SJSA1 (cell line): ENCODE measurements at regions not wholly inside any gene's neighbourhood (a gene's known extent, or its start where the extent isn't known, plus 50 kb on each side); places are given as distances from the start of the nearest gene placed in this dataset.

Source experiments
- DNase-seq, 2 experiments: peaks; one replicate each; pipeline ENCODE4 v3.0.0-alpha.2; 2015 to 2020; ENCODE audit warnings: low spot score in 2 of 2, low read depth in 1 of 2
- H3K27ac ChIP-seq: fragments of 250-450 bp; sonication (Bioruptor Pico); 2 replicates; pipeline ENCODE4 v1.5.1; 2020; ENCODE audit warnings: mild to moderate bottlenecking, moderate library complexity
- H3K27me3 ChIP-seq: fragments of 250-450 bp; sonication (Bioruptor Pico); replicated peaks from 2 replicates; pipeline ENCODE4 v1.5.1; 2020; ENCODE audit warnings: mild to moderate bottlenecking, moderate library complexity
- H3K36me3 ChIP-seq: fragments of 250-450 bp; sonication (Bioruptor Pico); 2 replicates; pipeline ENCODE4 v1.5.1; 2020; ENCODE audit warnings: mild to moderate bottlenecking
- H3K4me1 ChIP-seq: fragments of 250-450 bp; sonication (Bioruptor Pico); replicated peaks from 2 replicates; pipeline ENCODE4 v1.6.1; 2021; ENCODE audit warnings: mild to moderate bottlenecking
- H3K4me3 ChIP-seq: fragments of 250-450 bp; sonication (Bioruptor Pico); 2 replicates; pipeline ENCODE4 v1.5.1; 2020; ENCODE audit warnings: mild to moderate bottlenecking
- H3K9me3 ChIP-seq: fragments of 250-450 bp; sonication (Bioruptor Pico); replicated peaks from 2 replicates; pipeline ENCODE4 v1.5.1; 2020; ENCODE audit warnings: mild to moderate bottlenecking

DNA sequence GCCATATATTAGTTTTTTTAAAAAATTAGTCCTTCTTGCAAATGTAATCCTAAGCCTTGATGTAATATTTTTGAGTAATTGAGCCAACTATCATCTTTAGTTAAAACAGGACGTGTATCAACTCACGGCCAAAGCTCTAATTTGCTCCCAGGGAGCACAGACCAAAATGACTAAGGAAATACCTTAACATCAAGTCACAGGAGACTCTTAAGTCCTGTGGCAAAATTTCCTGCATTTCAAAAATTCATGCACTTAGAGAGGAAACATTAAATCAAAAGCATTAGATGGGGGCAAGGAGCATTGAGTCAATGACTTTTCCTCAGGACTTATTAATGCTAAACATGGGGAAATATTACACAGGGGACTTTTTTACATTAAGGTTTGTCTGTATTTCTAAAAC, 276.0 kb downstream of the MFSD1 start:
- Histone ChIP-seq H3K4me1 (no peaks in the 10 kb centered on the region), H3K27me3 (peaks cover 5% of the 10 kb centered on the region; the same call in 1 of the 2 replicates), H3K9me3 (no peaks in the 10 kb centered on the region), H3K36me3 (no peaks in the 10 kb centered on the region), H3K4me3 (no peak overlapping the region), H3K27ac (no peak overlapping the region)
- no peak for DNase-seq

DNA sequence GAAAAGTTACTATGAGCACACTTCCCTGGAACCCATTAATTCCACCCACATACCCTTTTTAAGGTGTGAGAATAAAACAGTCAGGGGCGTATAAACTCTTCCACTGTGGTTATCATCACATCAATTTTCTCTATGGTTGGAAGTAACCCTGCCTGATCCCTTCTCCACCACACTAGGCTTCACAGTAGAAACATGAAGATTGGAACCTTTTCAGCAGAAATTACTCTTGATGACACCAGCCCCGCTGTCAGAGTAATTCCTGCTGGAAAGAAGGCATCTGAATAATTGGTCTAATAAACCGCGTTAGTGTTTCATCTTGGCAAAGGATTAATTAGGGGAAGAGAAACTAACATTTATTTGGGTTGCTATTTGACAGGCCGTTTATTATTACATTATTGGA, 278.4 kb downstream of the MFSD1 start:
- H3K27me3 ChIP-seq: peaks cover 5% of the 10 kb centered on the region; the same call in 1 of the 2 replicates
- no peaks in the 10 kb centered on the region for H3K9me3 ChIP-seq
- H3K4me1 ChIP-seq: no peaks in the 10 kb centered on the region
- H3K4me3 ChIP-seq: no peak overlapping the region
- H3K36me3 ChIP-seq: no peaks in the 10 kb centered on the region
- DNase-seq: no peak
- H3K27ac ChIP-seq: no peak overlapping the region

DNA sequence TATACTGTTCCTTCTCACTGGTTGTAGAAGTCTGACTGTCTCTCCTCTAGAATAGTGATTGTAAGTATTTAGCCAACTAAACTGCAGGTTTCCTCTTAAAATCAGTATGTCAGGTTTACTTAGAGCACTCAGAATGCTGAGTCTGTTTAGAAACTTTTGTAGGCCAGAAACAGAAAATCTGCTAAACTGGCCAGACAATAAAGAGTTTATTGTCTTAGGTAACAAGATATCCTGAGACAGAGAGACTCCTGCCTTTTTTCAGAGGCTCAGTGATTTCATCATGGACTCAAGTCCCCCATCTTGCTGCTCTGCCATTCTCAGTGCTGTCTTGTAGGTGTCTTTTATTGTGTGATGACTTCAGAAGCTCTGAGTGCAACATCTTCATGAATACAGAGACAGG, 279.0 kb downstream of the MFSD1 start:
- Histone ChIP-seq H3K4me3 (no peak overlapping the region), H3K27me3 (peaks cover 5% of the 10 kb centered on the region; the same call in 1 of the 2 replicates), H3K9me3 (no peaks in the 10 kb centered on the region), H3K36me3 (no peaks in the 10 kb centered on the region), H3K4me1 (no peaks in the 10 kb centered on the region), H3K27ac (no peak overlapping the region)
- DNase-seq: no peak

DNA sequence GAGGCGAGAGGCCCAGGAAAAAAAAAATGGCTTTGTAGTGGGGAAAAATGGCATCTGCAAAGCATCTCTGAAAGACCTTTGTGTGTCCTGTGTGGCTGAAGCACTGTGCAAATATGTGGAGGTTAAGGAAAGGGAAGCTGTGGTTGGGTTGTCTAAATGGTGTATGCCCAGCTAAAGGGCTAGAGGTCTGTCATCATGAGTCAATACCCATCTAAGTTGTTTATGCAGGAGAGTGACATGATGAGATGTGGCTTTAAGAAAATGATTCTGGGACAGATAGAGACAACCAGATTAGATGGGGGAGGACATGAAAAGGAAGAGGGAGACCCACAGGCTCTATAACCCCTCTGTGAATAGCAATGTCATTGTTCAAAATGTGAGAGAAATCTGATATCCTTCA, 280.7 kb downstream of the MFSD1 start:
- Histone ChIP-seq H3K9me3 (no peaks in the 10 kb centered on the region), H3K4me3 (no peak overlapping the region), H3K4me1 (no peaks in the 10 kb centered on the region), H3K36me3 (no peaks in the 10 kb centered on the region), H3K27me3 (peaks cover 5% of the 10 kb centered on the region; the same call in 1 of the 2 replicates), H3K27ac (no peak overlapping the region)
- no peak for DNase-seq

DNA sequence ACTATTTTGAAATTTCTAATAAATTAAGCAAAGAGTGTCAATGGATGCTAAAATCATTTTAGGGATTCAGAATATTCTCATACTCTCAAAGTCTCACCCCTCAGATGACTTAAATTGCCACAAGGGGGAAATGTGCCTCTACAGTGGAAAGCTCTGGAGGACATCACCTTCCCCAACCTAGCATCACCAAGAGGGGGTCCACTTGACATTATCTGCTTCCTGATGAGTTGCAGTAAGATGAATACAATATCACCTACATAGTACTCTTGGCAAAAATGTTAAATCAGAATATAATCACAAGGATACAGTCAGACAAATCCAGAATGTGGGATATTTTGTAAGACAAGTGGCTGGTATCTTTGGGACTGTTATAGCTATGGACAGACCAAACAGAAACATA, 290.1 kb downstream of the MFSD1 start:
- Histone ChIP-seq H3K27ac (no peak overlapping the region), H3K9me3 (no peaks in the 10 kb centered on the region), H3K4me3 (no peak overlapping the region), H3K27me3 (no peaks in the 10 kb centered on the region), H3K36me3 (no peaks in the 10 kb centered on the region), H3K4me1 (no peaks in the 10 kb centered on the region)
- no peak for DNase-seq

DNA sequence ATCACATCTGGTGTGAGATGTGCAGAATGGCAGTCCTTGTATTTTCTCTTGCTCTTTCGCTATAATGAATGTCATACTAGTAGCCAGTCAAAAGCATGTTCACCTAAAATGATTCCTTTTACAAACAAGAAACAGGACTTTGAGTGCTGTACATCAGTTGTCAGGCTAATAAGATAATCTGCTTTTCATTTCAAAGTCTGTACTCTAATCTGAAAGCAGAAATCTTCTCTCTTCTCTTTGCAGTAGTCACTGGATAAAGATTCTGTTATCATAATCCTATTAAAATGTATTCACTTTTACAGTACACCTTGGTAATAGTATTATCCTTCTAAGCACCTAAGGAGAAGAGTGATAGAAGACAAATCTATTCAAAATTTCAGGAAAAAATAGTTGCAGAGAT, 300.1 kb downstream of the MFSD1 start:
- no peak overlapping the region for H3K4me3 ChIP-seq
- no peaks in the 10 kb centered on the region for H3K9me3 ChIP-seq
- no peaks in the 10 kb centered on the region for H3K27me3 ChIP-seq
- H3K36me3 ChIP-seq: no peaks in the 10 kb centered on the region
- H3K4me1 ChIP-seq: no peaks in the 10 kb centered on the region
- DNase-seq: no peak
- H3K27ac ChIP-seq: no peak overlapping the region

DNA sequence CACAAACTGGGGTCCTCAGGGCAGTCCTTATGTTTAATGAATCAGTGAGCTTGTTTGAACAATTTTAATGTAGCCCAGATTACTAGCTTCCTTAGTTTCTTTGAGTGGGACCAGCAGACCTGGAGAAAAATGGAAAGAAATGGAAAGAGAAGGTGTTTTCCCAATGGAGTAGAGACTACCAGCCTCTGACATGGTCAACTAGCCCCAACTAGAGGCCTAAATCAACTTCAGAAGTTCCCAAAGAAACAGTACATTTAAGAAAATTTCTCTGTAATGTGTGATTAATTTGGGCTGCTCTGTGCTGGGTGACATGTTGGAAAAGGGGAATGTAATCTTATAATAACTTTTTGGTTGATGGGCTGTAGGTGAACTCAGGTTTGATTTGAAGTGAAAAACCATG, 310.9 kb downstream of the MFSD1 start:
- no peaks in the 10 kb centered on the region for H3K36me3 ChIP-seq

DNA sequence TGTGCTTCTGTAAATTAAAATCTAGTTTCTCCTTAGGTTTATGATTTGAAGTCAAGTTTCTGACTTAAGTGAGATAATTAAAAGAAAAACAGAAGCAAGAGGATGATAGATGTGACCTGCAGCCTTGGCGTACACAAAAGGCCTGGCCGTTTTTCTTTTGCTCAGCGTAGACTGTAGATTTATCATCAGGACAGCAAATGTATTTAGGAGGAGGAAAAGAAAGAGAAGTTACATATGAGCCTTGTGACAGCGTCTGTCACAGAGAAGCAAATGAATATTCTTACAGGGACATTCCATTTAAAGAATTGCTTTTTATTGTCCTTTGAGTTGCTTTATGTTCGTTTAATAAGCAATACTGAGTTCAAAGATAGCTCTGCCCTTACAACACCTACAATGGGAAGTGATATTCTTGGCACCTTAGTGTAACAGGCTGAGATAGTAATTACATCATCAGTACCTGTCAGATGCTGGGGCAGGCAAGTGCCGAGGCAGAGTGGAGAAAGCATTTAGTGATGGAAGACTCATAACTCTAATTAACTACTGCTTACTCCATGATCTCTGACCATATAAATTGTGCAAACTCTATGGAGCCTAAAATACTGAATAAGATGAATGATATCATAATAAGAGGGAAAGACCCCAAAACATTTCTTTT, 311.5 kb downstream of the MFSD1 start:
- DNase-seq: no peak
- no peaks in the 10 kb centered on the region for H3K4me1 ChIP-seq
- H3K36me3 ChIP-seq: no peaks in the 10 kb centered on the region
- no peak overlapping the region for H3K4me3 ChIP-seq
- H3K9me3 ChIP-seq: no peaks in the 10 kb centered on the region
- H3K27ac ChIP-seq: no peak overlapping the region
- H3K27me3 ChIP-seq: peaks cover 11% of the 10 kb centered on the region

More for the DNA sequence above, 310.9 kb downstream of the MFSD1 start:
- H3K9me3 ChIP-seq: no peaks in the 10 kb centered on the region
- H3K4me1 ChIP-seq: no peaks in the 10 kb centered on the region
- no peak for DNase-seq
- H3K27me3 ChIP-seq: peaks cover 8% of the 10 kb centered on the region
- no peak overlapping the region for H3K4me3 ChIP-seq
- no peak overlapping the region for H3K27ac ChIP-seq

DNA sequence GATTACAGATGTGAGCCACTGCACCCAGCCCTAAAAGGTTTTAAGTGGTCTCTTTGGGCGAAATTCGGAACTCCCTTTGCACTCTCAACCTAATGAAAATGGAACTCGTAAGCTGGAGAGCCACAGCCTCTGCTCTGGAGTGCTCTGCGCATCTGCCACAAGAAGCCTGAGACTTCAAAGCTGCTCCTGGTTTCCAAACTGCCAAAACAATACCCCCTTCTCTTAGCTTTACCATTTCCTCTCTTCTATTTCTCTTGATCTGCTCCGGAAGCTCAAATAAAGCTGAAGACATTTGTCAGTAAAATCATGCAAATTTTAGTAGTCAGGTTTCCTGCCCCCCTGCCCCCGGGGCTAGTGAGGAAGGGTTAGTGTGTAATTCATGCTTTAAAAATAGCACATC, 312.7 kb downstream of the MFSD1 start:
- DNase-seq: no peak
- Histone ChIP-seq H3K27ac (no peak overlapping the region), H3K4me1 (no peaks in the 10 kb centered on the region), H3K27me3 (peaks cover 18% of the 10 kb centered on the region), H3K9me3 (no peaks in the 10 kb centered on the region), H3K36me3 (no peaks in the 10 kb centered on the region), H3K4me3 (no peak overlapping the region)

DNA sequence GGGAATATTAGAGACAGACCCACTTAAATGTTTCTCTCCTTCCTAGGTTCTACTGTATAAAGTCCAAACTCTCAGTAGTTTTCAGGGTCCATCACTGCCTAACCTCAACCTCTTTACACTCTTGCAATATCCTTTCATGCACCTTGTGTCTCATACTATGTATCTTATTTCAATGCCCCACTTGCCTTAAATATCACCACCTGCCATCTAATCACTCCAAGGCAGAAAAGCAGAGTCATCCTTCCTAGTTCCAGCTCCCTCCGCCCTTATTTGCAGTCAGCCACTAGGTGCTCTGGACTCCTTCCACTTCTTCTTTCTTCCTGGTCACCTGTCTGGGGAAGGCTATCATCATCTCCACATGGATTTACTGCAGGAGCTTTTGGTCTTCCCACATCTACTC, 322.0 kb downstream of the MFSD1 start:
- Histone ChIP-seq H3K36me3 (no peaks in the 10 kb centered on the region), H3K27ac (no peak overlapping the region), H3K4me1 (no peaks in the 10 kb centered on the region), H3K9me3 (no peaks in the 10 kb centered on the region), H3K27me3 (peaks cover 3% of the 10 kb centered on the region; the same call in 1 of the 2 replicates), H3K4me3 (no peak overlapping the region)
- DNase-seq: no peak

DNA sequence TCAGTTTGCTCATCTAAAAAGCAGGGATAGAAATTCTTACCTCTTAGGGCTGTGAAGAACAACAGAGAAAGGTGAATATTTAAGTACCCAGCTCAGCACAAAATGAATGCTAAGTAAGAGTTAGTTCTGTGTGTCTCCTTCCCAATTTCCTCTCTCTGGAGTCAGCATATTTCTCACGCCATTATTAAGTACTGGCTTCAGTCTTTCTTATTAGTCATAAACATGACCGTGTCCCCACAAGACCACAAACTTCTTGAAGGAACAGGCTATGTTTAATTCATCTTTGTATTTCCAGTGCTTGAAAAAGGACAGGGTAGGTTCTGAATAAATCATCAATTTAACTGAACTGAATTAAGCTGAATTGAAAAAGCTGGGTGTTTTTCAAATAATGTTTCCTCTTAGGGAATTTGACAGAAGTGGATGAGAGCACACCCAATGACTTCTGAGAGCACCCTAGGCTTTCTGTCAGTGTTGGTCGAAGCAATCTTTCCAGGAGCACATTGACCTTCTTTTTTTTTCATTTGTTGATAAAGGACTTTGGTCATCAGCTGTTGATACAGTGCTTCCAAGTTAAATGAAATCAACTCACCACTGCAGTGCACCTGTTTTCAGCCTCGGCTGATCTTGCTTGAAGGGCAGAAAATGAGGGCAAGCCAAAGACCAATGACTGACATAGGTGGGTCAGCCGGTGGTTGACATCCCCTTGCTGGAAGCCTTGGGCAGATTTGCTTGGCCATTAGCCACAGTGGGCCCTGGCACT, 324.6 kb downstream of the MFSD1 start:
- Histone ChIP-seq H3K9me3 (no peaks in the 10 kb centered on the region), H3K36me3 (no peaks in the 10 kb centered on the region), H3K27me3 (no peaks in the 10 kb centered on the region; the same call in 1 of the 2 replicates), H3K4me3 (no peak overlapping the region), H3K27ac (no peak overlapping the region), H3K4me1 (no peaks in the 10 kb centered on the region)
- DNase-seq: no peak

DNA sequence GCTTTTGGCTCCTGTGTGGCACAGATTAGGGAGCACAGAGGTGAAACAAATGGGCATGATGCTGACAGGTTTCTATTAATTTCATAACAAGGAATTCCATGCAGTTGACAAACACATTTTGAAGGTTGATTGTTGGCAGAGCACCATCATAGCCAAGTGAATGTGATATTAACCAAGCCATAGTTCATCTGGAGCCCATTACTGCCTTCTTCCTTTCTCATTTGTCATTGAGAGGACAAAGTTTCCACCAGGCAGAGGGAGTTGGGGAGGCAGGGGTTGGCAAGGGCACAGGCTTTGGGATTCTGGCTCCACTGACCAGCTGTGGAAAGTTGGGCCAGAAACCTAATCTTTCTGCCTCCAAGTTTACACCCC, 325.2 kb downstream of the MFSD1 start:
- Histone ChIP-seq H3K27ac (no peak overlapping the region), H3K9me3 (no peaks in the 10 kb centered on the region), H3K4me3 (no peak overlapping the region), H3K36me3 (no peaks in the 10 kb centered on the region), H3K27me3 (no peaks in the 10 kb centered on the region; the same call in 1 of the 2 replicates), H3K4me1 (no peaks in the 10 kb centered on the region)
- DNase-seq: no peak

DNA sequence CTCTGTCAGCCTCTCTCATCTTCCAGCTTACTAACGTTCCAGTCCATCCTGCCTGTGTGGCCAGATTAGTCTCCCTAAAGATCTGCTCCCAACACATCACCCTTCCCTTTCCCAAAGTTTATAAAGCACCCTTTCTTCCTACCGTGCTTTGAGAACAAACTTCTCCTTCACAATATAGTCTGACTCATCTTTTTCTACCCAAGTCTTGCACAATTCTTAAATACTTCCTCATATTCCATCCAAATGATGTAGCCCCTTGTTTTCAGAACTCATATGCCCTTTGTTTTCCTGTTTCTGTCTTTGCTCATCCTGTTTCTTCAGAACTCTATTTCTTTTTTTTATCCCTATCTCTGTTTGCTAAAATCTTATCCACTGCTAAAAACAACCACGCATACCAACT, 326.8 kb downstream of the MFSD1 start:
- DNase-seq: no peak
- H3K27ac ChIP-seq: no peak overlapping the region
- H3K9me3 ChIP-seq: no peaks in the 10 kb centered on the region
- no peaks in the 10 kb centered on the region; the same call in 1 of the 2 replicates for H3K27me3 ChIP-seq
- no peaks in the 10 kb centered on the region for H3K4me1 ChIP-seq
- H3K4me3 ChIP-seq: no peak overlapping the region
- H3K36me3 ChIP-seq: no peaks in the 10 kb centered on the region

DNA sequence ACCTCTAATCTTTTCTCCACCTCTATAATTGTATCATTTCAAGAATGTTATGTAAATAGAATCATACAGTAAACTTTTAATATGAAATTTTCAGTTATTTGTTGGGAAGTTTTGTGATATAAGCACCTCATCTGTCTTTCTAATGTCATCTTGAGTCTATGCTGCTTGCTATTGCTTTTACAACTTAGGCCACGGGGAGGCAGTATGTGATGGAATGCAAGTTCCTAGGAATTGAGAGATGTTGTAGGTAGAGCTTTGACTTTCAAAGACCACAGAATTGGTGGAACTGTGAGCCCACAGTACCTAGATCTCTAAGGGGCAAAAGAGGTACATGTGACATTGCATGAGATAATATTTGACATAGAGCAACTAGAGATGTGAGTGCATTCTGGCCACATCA, 328.3 kb downstream of the MFSD1 start:
- Histone ChIP-seq H3K27ac (no peak overlapping the region), H3K4me1 (no peaks in the 10 kb centered on the region), H3K4me3 (no peak overlapping the region), H3K9me3 (no peaks in the 10 kb centered on the region), H3K27me3 (no peaks in the 10 kb centered on the region; the same call in 1 of the 2 replicates), H3K36me3 (no peaks in the 10 kb centered on the region)
- no peak for DNase-seq
